Activated B cell treated with CpG ODN at 0.5 μM for 24 hours (primary cell): ENCODE measurements at regions not wholly inside any gene's neighbourhood (a gene's known extent, or its start where the extent isn't known, plus 50 kb on each side); places are given as distances from the start of the nearest gene placed in this dataset.
"Not testable (repeated sequence)": the region's sequence is repeated elsewhere in the genome, so short reads cannot be mapped to it uniquely, and the experiment has no call there.

Experiments
- ATAC-seq: fragments of 200-7000 bp; cut with Tn5 transposase; one replicate; pipeline ENCODE4 v1.10.0; 2021; ENCODE audit warnings: low read depth, mild to moderate bottlenecking, moderate library complexity
- CTCF ChIA-PET: fragments of 350-600 bp; sonication (Branson Sonifier 250); formaldehyde crosslinking; loops from one replicate; lab custom pipeline; 2021; ENCODE audit warnings: antibody characterized with exemption; lab: Charles Lee
- POLR2A ChIA-PET: fragments of 350-600 bp; sonication (Branson Sonifier 250); formaldehyde crosslinking; loops from one replicate; lab custom pipeline; 2021; ENCODE audit warnings: antibody characterized with exemption; lab: Charles Lee
- DNase-seq: peaks from one replicate; pipeline ENCODE4 v3.0.0; 2022
- H3K27ac Mint-ChIP-seq: one replicate; pipeline ENCODE4 v1.8.0; 2020; ENCODE audit warnings: mixed read lengths
- H3K27me3 Mint-ChIP-seq: one replicate; pipeline ENCODE4 v1.8.0; 2021; ENCODE audit warnings: mixed read lengths
- H3K36me3 Mint-ChIP-seq: one replicate; pipeline ENCODE4 v1.8.0; 2021; ENCODE audit warnings: low read depth, mixed read lengths
- H3K4me1 Mint-ChIP-seq: one replicate; pipeline ENCODE4 v1.8.0; 2021; ENCODE audit warnings: mixed read lengths
- H3K4me3 Mint-ChIP-seq: one replicate; pipeline ENCODE4 v1.8.0; 2020; ENCODE audit warnings: mild to moderate bottlenecking, mixed read lengths
- H3K9me3 Mint-ChIP-seq: one replicate; pipeline ENCODE4 v1.8.0; 2020; ENCODE audit warnings: mixed read lengths
- intact Hi-C: fragments of 100-400 bp; cut with micrococcal nuclease; formaldehyde crosslinking; loops from one replicate; pipeline ENCODE4 v1.15.1; 2024

DNA sequence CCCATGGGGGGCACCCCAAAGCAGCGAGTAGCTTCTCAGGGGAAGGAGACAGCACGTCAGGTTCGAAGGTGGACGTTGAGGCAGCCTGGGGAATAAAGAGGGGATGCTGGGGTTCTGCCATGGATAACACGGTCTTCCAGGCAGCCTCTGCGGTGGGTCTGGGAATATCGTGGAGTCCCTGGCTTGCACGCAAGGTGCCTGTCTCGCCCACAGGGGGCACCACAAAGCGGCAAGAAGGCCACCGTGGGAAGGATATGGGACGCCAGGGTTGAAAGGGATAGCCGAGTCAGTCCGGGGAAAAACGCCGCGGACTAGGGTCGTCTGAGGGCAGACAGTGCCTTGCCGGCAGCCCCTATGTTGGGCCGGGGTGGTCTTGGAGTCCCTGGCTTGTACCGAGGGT, 316.9 kb downstream of the CDY2B start:
- ATAC-seq, H3K27ac Mint-ChIP-seq, CTCF ChIA-PET: not testable (repeated sequence)

More for the DNA sequence above, 316.9 kb downstream of the CDY2B start:
- intact Hi-C loops, H3K4me3 Mint-ChIP-seq, DNase-seq, H3K4me1 Mint-ChIP-seq, POLR2A ChIA-PET, H3K27me3 Mint-ChIP-seq, H3K36me3 Mint-ChIP-seq, H3K9me3 Mint-ChIP-seq: not testable (repeated sequence)
